ENCODE measurements at regions not wholly inside any gene's neighbourhood (a gene's known extent, or its start where the extent isn't known, plus 50 kb on each side); places are given as distances from the start of the nearest gene placed in this dataset.

DNA sequence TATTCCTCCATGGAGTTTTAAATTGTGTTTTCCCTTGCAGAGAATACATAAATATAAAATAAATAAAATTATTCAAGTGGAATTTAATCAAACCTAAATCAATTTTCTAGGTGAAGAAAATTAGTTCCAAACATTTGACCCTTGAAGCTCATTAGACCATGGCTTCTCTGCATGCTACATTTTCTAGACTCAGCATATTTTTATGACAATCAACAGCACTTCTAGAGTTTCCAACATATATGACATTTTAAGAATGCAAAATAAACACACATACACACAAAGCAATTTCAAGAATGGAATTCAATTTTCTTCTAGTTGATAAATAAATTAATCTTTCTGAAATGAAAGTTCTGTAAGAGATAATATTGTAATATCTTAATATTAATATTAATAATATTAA, 1083.9 kb upstream of the INTU start:
- DNase-seq: no peak

DNA sequence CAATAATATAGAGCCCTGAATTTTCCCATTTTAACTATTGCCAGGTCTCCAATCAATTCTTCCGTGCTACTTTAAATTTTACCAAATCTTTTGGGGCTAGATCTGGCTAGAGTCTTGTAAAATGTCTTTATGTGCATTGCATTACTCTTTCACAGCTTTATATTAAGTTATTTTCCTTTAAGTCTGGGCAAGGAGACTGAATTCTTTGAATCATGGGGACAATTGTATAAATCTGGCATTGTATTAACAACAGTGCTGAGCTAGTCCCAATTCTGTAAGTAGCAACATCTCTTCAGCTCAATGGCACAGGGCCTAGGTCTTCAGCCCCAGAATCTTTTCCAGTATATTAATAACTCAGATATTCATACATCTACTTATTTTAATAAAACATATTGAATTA, 1080.4 kb upstream of the INTU start:
- DNase-seq: no peak

GRCh38 chr4:126553248-126553647, 1079.5 kb upstream of the INTU start:
- no peak for DNase-seq

GRCh38 chr4:126558596-126558995, 1074.2 kb upstream of the INTU start:
- DNase-seq: no peak

GRCh38 chr4:126559961-126560360, 1072.8 kb upstream of the INTU start:
- DNase-seq: no peak

- no peak for DNase-seq
Observed at GRCh38 chr4:126560794-126561193, 1072.0 kb upstream of the INTU start.

GRCh38 chr4:126563389-126563788, 1069.4 kb upstream of the INTU start:
- no peak for DNase-seq

DNA sequence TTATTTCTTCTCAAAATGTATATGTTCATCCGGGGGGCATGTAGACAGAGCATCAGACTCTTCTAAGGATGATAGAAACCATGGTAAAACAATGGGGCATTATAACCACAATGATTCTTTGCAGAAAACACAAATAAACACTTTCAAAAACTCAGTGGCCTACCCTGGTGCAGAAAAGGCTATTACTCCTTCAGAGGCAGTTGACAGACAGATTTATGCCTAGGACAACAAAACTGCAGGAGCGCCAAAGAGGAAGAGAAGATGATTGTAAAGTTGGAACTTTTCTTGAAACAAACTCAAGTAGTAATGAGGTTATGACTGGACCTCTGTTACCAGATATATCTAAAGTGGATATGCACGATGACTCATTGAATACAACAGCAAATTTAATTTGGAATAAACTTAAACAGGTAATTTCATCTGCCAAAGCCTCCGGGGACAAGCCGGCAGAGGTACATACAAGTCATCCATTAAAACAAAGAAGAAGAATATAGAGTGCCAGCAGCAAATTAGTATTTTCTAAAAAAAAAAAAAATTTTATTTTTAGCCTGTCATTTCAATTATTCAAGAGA, 1068.4 kb upstream of the INTU start:
- no peak for DNase-seq

GRCh38 chr4:126568652-126569570, 1063.8 kb upstream of the INTU start:
- DNase-seq: no peak

DNA sequence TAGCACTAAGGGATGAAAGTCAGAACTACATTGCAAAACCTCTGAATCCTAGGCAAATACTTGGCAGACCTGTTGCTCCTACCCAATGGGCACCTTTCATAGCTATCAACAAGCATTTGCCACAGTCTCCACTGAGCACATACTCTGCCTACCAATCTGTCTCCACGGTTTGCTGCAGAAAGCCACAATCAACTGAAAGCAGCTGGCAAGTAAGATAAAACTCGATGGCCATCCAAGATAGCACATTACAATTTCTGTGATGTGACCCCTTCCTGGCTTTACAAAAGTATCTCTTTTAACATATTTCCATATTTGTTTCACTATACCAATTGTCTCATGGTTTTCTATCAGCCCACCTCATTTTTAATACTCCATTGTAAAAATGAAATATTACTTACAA, 1060.5 kb upstream of the INTU start:
- DNase-seq: no peak

DNA sequence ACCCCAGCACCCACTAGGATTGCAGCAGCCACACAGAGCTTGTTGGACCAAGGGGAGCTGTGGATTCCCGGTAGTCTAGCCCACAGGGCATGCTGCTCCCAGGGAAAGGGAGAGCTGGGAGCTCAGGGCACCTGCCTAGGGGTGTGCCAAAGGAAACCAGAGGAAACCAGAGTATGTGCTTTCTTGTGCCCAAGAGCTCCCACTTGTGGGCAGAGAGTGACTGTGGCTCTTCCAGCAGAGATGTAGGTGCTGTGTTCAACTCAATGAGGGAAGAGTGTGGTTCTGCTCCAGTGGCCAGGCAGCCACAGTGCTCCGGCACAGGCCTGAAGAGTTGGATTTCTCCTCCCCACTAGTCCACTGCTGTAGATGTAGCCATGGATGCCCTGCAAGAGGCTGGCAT, 1050.0 kb upstream of the INTU start:
- no peak for DNase-seq

- DNase-seq: no peak
Observed at GRCh38 chr4:126583509-126583908, 1049.2 kb upstream of the INTU start.

- DNase-seq: no peak
Observed at GRCh38 chr4:126591583-126591982, 1041.2 kb upstream of the INTU start.

DNA sequence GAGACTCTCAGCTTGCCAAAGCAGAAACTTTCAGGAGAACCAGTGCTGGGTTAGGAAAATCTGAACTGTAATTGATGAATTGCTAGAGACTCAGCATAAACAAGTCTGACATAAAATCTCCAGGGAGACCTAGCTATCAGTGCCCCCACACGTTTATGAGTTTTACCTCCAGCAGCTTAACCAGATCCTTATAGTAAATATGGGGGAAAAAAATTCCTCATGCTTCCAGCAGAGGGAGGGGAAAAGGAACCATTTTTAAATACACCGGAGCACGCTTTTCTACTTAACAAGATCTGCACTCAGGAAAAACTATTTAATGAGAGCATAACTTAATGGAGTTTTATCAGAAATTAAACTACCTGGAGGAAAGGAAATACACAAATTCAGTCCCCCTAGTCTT, 1040.7 kb upstream of the INTU start:
- no peak for DNase-seq

GRCh38 chr4:126593626-126594025, 1039.1 kb upstream of the INTU start:
- DNase-seq: no peak

DNA sequence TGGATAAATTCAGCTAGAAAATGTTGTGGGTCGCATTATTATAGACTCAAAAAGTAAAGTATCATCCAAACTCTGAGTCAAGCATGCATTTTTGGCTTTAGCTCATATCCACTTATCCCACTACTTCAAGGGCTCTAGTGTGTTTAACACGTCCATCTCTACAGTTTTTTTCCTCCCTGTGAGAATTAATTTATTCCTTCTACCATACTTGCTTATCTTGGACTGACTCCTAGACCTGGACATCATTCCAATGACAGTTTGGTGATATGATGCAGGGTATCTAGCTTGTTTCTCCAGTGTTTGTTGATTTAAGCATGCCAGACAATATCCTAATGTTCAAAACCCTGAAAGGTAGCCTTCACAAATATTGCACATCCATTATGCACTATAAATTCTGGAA, 1037.1 kb upstream of the INTU start:
- DNase-seq: no peak

- no peak for DNase-seq
Observed at GRCh38 chr4:126599746-126600145, 1033.0 kb upstream of the INTU start.

DNA sequence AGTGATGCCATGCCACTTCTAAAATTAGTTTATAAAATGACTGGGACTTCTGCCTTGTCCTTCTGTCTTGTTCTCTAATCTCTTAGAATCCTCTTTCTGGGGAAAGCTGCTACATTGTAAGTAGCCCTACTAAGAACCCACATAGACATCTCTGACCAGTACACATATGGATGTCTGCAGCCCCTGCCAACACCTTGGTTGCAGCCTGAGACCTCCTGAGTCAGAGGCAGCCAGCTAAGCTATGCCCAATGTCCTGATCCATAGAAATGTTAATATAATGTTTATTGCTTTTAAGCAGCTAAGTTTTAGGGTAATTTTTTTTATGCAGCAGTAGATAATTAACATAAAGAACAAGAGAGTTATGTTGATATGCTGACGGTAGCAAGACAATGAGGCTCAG, 1029.5 kb upstream of the INTU start:
- DNase-seq: no peak

DNA sequence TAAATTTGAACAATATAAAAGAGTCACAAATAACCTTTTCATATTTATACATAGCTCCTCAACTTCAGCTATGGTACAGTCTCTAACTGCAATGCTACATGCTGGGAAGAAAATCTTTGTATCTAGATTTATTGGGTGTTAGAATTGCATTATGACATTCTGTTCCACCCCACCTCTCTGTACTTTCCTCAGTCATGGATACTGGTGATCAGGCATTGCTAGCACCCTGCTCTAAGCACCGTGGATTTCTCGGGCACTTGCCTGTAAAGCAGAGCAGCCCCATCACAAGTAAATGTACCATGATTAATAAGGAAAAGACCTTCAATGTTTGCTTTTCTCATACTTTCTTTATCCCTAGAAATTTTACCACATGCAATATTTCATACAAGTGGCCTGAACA, 1028.9 kb upstream of the INTU start:
- DNase-seq: no peak

- no peak for DNase-seq
Observed at GRCh38 chr4:126604268-126604867, 1028.4 kb upstream of the INTU start.

- no peak for DNase-seq
Observed at GRCh38 chr4:126610933-126611332, 1021.8 kb upstream of the INTU start.

- DNase-seq: no peak
Observed at GRCh38 chr4:126611900-126612299, 1020.9 kb upstream of the INTU start.

DNA sequence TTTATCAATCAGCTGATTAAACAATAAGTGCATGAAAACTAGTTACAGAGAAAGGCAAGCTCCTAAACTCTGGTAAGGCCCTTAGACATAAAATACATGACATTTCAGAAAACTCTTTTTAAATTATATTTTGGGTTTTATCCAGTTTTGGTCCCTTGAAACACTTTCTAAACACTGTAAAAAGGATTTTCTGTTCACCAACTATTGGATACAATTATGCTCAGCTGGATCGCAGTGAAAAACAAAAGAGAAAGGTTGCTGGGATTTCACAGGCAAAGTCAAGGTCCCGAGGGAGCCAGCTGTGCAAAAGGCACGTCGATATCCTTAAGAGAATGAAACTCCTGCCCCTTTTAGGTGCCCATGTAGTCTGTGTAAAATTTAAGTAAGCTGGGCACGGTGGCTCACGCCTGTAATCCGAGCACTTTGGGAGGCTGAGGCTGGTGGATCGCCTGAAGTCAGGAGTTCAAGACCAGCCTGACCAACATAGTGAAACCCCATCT, 1018.4 kb upstream of the INTU start:
- no peak for DNase-seq

DNA sequence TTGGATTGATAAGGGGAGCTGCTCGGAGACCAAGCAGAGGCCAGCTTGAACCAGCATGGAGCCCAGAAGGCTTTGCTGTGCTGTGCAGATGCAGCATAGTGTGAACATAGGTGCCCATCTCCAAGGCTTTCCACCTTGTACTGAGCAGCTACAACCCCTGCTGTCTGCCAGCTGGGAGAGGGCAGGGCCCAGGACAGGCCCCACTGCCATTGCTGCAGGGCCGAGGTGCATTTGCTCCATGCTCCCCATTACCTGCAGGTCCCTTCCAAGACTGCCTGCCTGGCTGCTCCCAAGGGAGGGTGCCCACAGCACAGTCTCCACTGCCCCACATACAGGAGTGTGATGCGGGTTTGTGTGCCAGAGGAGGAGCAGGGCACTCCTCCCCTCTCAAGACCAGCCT, 1016.0 kb upstream of the INTU start:
- no peak for DNase-seq

Data from T-helper 1 cell (primary cell).